MM.1S (cell line): ENCODE measurements at regions not wholly inside any gene's neighbourhood (a gene's known extent, or its start where the extent isn't known, plus 50 kb on each side); places are given as distances from the start of the nearest gene placed in this dataset.

Experiments used
- DNase-seq: peaks from one replicate; pipeline ENCODE4 v3.0.0-alpha.2; 2015
- H2AFZ ChIP-seq: fragments of 300-600 bp; sonication (generic); 2 replicates; pipeline ENCODE4 v1.6.0; 2016; ENCODE audit warnings: antibody characterized with exemption, low read length
- H3F3A ChIP-seq: fragments of 300-600 bp; sonication (generic); 2 replicates; pipeline ENCODE4 v1.6.1; 2016; ENCODE audit warnings: mild to moderate bottlenecking, antibody characterized with exemption, low read length, moderate library complexity, mixed read lengths; ENCODE audit not compliant: insufficient read depth
- H3K27ac ChIP-seq: fragments of 300-600 bp; sonication (generic); 2 replicates; pipeline ENCODE4 v1.5.1; 2016; ENCODE audit warnings: mild to moderate bottlenecking, low read length
- H3K27me3 ChIP-seq: fragments of 300-600 bp; sonication (generic); replicated peaks from 2 replicates; pipeline ENCODE4 v1.6.0; 2016; ENCODE audit warnings: low read length; ENCODE audit not compliant: insufficient read depth
- H3K36me3 ChIP-seq: fragments of 300-600 bp; sonication (generic); replicated peaks from 2 replicates; pipeline ENCODE4 v1.6.1; 2016; ENCODE audit warnings: mild to moderate bottlenecking, low read length, mixed read lengths; ENCODE audit not compliant: insufficient read depth
- H3K4me1 ChIP-seq: fragments of 300-600 bp; sonication (generic); 2 replicates; pipeline ENCODE4 v1.6.1; 2016; ENCODE audit warnings: low read length, mixed read lengths
- H3K4me2 ChIP-seq: fragments of 300-600 bp; sonication (generic); 2 replicates; pipeline ENCODE4 v1.6.0; 2016; ENCODE audit warnings: low read depth, low read length
- H3K4me3 ChIP-seq: fragments of 300-600 bp; sonication (generic); 2 replicates; pipeline ENCODE4 v1.5.1; 2016; ENCODE audit warnings: low read length, mixed read lengths
- H3K79me2 ChIP-seq: fragments of 300-600 bp; sonication (generic); 2 replicates; pipeline ENCODE4 v1.6.1; 2016; ENCODE audit warnings: mixed run types, low read length, mixed read lengths
- H3K9ac ChIP-seq: fragments of 300-600 bp; sonication (generic); 2 replicates; pipeline ENCODE4 v1.6.1; 2016; ENCODE audit warnings: low read length, mixed read lengths
- H3K9me2 ChIP-seq: fragments of 300-600 bp; sonication (generic); replicated peaks from 2 replicates; pipeline ENCODE4 v1.6.1; 2016; ENCODE audit warnings: mild to moderate bottlenecking, low read length, mixed read lengths; ENCODE audit not compliant: insufficient read depth
- H3K9me3 ChIP-seq: fragments of 300-600 bp; sonication (generic); replicated peaks from 2 replicates; pipeline ENCODE4 v1.6.1; 2016; ENCODE audit warnings: mild to moderate bottlenecking, low read length, mixed read lengths; ENCODE audit not compliant: insufficient read depth
- H4K20me1 ChIP-seq: fragments of 300-600 bp; sonication (generic); 2 replicates; pipeline ENCODE4 v1.6.1; 2016; ENCODE audit warnings: mild to moderate bottlenecking, low read length, moderate library complexity, mixed read lengths; ENCODE audit not compliant: insufficient read depth
- CTCF ChIP-seq: fragments of 300-600 bp; sonication (generic); IDR thresholded peaks from 2 replicates; pipeline ENCODE4 v1.5.1; 2016; ENCODE audit warnings: antibody characterized with exemption, low read length, mixed read lengths
- EZH2 ChIP-seq: fragments of 300-600 bp; sonication (generic); optimal IDR thresholded peaks from 2 replicates; pipeline ENCODE3; 2017; ENCODE audit warnings: low read depth, mild to moderate bottlenecking, antibody characterized with exemption, low read length, mixed read lengths
- EZH2phosphoT487 ChIP-seq: fragments of 300-600 bp; sonication (generic); IDR thresholded peaks from 2 replicates; pipeline ENCODE4 v1.6.1; 2018; ENCODE audit warnings: antibody characterized with exemption, low read length

DNA sequence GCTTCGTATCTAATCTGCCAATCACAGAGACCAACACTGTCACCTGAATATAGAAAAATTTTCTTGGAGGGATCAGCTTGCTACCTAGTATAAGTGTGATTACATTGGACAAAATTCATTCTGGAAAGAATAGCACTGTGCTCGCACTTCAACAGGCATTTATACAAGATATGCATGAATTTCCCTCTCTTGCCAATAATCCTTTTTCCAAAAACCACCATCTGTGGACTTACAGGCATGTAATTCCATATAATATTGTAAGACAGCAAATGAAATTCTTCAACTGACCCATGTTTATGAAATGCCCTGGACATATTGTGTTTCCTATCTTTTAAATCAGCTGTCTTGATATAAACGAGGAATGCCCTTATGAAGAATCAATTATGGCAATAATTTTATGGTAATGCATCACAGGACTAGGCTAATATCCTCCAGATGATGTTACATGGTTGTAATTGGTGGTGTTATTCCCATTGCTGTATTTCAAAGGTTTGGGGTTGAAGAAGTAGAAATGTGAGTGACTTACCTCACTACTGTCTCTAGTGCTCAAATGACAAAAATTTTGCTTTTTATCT lies 861.4 kb upstream of the NECTIN3 start:
- H3K9me2 ChIP-seq: no peaks in the 10 kb centered on the region
- H3K27me3 ChIP-seq: no peaks in the 10 kb centered on the region
- H3K36me3 ChIP-seq: no peaks in the 10 kb centered on the region
- H3K4me1 ChIP-seq: no peaks in the 10 kb centered on the region
- H4K20me1 ChIP-seq: no peaks in the 10 kb centered on the region
- no peak overlapping the region for H3K4me3 ChIP-seq
- H3K9ac ChIP-seq: no peak overlapping the region
- H3F3A ChIP-seq: no peaks in the 10 kb centered on the region
- DNase-seq: no peak
- TF ChIP-seq EZH2 (no peak), EZH2phosphoT487 (no peak), CTCF (no peak)
- H3K4me2 ChIP-seq: no peak overlapping the region
- no peaks in the 10 kb centered on the region for H3K9me3 ChIP-seq
- H3K27ac ChIP-seq: no peak overlapping the region
- H2AFZ ChIP-seq: no peak overlapping the region
- H3K79me2 ChIP-seq: no peaks in the 10 kb centered on the region

DNA sequence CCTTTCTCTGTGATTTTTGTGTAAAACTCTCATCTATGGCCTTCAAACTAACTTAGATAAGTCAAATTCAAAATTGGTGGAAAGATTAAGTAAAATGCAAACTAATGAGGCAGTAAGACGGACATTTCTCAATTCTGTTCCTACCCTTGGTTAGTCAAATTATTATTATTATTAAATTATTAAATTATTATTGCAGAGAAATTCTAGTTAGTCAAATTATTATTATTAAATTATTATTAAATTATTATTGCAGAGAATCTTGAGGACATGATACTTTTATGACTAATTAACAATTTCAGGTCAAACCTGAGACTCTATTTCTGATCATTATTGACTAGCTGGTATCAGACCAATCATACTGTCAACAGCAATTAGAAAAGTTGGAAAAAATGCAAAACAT lies 845.0 kb upstream of the NECTIN3 start:
- no peak overlapping the region for H3K4me2 ChIP-seq
- TF ChIP-seq CTCF (no peak), EZH2phosphoT487 (no peak), EZH2 (no peak)
- no peaks in the 10 kb centered on the region for H3K36me3 ChIP-seq
- H3K27me3 ChIP-seq: no peaks in the 10 kb centered on the region
- no peak overlapping the region for H3K4me3 ChIP-seq
- H3F3A ChIP-seq: no peaks in the 10 kb centered on the region
- DNase-seq: no peak
- H3K9ac ChIP-seq: no peak overlapping the region
- no peaks in the 10 kb centered on the region for H3K4me1 ChIP-seq
- H4K20me1 ChIP-seq: no peaks in the 10 kb centered on the region
- no peaks in the 10 kb centered on the region for H3K9me2 ChIP-seq
- no peak overlapping the region for H2AFZ ChIP-seq
- H3K27ac ChIP-seq: no peak overlapping the region
- H3K79me2 ChIP-seq: no peaks in the 10 kb centered on the region
- H3K9me3 ChIP-seq: no peaks in the 10 kb centered on the region

DNA sequence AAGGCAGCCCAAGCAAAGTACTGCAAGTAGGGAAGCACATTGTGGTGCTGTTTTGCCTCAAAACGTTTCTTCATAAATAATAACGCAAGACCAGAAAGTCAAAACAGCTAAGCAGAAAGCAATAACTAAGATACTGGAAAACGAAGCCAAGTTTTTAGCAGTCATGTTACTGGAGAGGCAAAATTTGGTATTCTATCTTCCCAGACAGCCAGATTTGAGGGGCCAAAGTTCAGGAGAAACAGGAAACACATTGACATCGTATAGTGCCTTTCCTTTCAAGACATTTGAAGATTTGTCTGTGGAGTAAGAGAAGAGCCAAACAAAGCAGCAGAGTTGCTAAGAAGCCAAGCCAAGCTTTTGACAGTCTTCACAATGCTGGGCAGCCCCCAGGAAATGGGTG lies 843.6 kb upstream of the NECTIN3 start:
- TF ChIP-seq CTCF (no peak), EZH2phosphoT487 (no peak), EZH2 (no peak)

More for the DNA sequence above, 843.6 kb upstream of the NECTIN3 start:
- H3K4me3 ChIP-seq: no peak overlapping the region
- no peaks in the 10 kb centered on the region for H3K79me2 ChIP-seq
- H3K9me2 ChIP-seq: no peaks in the 10 kb centered on the region
- H3K9ac ChIP-seq: no peak overlapping the region
- H4K20me1 ChIP-seq: no peaks in the 10 kb centered on the region
- no peaks in the 10 kb centered on the region for H3K9me3 ChIP-seq
- no peak overlapping the region for H3K4me2 ChIP-seq
- H3K27me3 ChIP-seq: no peaks in the 10 kb centered on the region
- no peak for DNase-seq
- H3K36me3 ChIP-seq: no peaks in the 10 kb centered on the region
- H3K27ac ChIP-seq: no peak overlapping the region
- H2AFZ ChIP-seq: no peak overlapping the region
- H3F3A ChIP-seq: no peaks in the 10 kb centered on the region
- no peaks in the 10 kb centered on the region for H3K4me1 ChIP-seq
